Amniotic stem cell (primary cell): ENCODE measurements at regions not wholly inside any gene's neighbourhood (a gene's known extent, or its start where the extent isn't known, plus 50 kb on each side); places are given as distances from the start of the nearest gene placed in this dataset.
"Not testable (repeated sequence)": the region's sequence is repeated elsewhere in the genome, so short reads cannot be mapped to it uniquely, and the experiment has no call there.

Experiments used
- DNase-seq: peaks from one replicate; lab custom pipeline; 2025; lab: John Stamatoyannopoulos, UW

DNA sequence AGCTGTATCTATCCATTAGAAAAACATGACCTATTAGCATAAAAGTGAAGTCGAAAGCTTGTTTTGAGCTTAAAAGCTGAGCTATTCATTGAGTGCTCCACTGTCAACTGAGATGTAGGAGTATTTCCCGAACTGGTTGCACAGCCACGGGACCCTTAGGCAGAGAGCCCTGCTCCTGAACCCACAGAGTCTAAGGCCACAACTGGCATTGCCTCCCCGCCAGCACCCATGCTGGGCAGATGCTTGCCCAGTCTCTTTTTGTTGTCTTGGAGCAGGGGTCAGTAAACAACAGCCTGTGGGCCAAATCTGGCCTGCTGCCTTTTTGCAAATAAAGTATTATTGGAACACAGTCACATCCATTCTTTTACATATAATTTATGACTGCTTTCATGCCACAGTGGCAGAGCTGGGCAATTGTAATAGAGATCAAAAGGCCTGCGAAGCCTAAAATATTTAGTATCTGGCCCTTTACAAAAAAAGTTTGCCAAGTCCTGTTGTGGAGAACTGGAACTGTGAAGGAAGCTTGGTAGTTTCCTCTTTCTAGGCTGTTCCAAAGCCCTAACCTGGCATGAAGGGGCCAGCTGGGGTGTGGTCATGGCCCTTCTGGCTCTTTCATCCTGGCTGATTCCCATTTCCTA is 58.4 kb upstream of the WAPL start:
- DNase-seq: no peak

DNA sequence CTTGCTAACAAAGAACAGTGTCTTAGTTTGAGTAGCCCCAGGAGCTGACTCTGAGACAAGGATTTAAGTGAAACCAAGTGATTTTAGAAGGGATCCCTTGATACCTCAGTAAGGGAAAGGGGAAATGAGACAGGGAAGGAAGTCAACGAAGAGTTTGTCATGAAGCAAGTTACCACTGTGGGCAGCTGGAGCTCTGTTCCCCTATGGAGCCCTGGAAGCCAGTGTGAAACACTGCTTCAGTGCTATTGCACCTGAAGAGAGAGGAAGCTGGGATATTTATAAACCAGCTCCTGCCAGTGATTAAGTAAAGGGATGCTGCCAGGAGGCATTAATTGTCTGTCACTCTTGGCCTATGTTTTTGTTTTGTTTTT is 58.9 kb upstream of the WAPL start:
- DNase-seq: no peak

DNA sequence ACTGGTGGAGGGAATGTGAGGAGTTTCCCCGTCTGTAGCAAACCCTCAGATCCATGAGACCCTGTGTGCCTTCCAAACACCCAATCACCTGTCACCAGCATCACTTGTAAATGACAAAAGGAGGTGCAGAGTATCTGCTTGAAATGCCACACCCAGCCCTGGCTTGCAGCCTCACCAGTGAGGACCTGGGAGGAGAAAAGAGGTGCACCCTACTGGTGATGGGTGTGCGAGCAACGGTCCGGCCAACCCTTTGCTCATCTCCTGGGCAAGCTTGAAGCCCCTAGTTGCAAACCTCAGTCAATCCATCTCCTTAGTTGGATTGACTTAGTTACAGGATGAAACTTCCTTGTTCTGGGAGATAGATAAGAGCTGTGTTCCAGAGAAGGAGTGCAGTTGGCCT is 62.4 kb upstream of the WAPL start:
- no peak for DNase-seq

DNA sequence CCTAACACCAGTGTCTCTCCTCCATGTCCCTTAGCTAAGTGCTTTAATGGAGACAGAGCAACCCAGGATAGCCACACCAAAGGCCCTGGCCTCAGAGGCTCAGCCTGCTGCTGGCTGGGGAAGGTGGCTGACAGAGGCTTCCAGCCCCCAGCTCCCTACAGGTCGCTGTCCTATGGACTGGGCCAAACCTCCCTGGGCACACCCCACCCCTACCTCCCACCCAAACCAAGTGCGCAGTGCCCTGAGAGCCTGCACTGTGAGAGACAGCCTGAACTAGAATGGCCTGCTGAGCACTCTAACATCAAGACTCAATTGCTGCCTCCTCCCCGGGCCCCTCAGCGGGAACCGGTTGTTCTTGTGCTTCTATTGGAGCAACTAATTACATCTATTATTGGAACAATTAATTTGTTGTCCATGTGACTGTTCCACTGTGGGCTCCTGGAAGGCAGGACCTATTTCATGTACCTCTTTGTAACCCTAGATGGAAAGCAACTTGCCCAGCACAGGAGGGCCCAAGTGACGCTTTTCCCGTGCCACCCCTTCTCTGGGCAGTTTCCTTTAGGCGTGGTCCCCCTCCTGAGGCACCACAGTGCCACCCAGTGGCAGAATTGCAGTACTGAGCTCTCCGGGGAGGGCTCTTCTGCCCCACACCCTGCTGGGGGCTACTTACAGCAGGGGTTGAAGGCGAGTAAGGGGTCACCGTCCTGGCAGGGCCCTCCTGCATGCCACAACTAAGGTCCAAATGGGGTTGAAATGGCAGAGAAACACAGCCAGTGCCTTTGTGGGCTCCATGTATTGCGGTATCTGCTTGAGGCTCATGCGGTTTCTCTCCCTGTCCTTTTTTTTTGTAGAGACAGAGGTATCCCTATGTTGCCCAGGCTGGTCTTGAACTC is 63.7 kb upstream of the WAPL start:
- peak; percentile 34 for DNase-seq

DNA sequence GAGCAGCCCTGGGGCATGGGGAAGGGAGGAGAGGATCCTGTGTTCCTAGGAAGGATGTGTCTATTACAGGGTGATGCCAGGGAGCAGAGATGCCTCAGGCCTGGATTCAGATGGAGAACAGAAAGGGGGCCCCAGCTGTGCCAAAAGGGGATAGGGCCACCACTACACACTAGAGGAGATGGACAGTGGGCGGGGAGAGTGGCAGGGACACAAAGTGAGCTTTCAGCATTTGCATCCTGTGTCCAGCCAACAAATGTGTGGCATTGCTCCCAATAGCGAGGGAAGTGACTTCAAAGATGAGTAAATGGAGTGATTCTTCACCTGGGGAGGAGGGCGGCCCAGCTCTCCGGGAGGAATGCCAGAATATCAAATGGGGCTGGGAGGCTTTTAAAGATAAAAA is 64.9 kb upstream of the WAPL start:
- no peak for DNase-seq

DNA sequence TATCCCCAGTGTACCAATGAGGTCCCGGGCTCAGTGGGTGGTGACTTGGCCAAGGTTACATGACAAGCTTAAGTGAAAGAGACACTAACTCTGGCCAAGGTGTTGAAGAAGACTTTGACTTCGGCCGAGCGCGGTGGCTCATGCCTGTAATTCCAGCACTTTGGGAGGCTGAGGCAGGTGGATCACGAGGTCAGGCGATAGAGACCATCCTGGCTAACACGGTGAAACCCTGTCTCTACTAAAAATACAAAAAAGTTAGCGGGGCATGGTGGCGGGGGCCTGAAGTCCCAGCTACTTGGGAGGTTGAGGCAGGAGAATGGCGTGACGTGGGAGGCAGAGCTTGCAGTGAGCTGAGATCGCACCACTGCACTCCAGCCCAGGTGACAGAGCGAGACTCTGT is 65.6 kb upstream of the OPN4 start:
- not testable (repeated sequence) for DNase-seq

DNA sequence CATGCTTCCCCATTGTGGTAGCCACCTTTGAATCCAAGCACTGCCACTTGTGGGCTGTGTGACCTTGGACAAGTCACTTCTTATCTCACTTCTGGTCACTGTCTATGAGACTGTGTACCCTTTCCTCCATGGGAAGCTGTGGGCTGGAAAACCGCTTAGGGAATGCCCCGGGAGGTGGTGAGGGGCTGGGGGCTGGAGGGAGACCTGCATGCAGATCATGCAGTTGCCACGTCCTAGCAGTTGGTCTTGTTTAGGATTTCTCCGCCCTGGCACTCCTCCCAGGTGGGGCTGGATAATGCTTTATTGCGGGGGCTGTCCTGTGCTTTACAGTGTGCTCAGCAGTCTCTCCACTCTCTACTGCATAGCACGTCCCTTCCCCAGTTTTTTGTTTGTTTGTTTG is 62.9 kb upstream of the OPN4 start:
- no peak for DNase-seq

DNA sequence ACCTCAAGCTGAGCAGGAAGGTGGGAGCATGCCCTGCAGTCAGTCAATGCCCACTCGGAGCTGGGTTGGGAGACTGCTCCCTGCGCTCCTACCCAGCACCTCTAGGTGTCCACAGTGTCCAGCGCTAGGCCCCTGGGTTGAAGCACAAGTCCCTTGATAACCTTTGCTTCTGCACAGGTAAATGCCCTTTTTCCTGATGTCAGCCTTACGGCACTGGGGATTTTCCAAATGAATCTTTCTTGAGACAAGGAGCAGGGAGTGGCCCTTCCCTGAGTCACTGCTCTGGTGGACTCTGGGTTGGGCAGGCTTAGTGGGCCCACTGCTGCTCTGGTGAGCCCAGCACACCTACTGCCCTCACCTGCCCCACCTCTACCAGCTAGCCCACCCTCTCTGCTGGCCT is 61.9 kb upstream of the OPN4 start:
- DNase-seq: no peak

DNA sequence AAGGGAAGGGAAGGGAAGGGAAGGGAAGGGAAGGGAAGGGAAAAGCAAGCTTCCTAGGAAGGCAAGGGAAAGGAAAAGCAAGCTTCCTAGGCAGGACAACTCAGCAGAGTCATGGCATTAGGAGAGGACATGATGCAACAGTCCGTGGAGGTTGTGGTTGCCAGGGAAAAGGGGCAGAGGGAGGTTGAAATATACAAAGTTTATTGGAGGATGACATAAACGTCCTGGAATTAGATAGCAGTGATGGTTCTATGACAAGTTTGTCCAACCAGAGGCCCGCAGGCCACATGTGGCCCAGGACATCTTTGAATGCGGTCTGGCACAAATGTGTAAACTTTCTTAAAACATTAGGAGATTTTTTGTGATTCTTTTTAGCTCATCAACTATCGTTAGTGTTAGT is 59.8 kb upstream of the OPN4 start:
- no peak for DNase-seq

DNA sequence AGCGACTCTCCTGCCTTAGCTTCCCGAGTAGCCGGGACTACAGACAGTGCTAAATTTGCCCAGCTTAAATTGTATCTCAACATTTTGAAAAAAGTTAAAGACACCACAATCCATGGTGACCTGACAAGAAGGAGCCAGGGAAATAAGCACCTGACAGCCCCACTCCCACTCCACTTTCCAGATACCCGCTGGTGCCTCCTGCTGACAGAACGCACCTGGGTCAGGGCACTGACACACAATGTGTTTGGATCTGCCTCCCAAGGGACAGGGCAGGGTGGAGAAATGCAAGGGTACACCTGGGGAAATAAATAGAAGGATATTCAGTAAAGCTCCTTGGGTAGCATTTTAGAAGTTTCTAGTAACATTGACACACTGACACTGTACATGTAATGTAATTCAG is 58.9 kb upstream of the OPN4 start:
- DNase-seq: no peak

DNA sequence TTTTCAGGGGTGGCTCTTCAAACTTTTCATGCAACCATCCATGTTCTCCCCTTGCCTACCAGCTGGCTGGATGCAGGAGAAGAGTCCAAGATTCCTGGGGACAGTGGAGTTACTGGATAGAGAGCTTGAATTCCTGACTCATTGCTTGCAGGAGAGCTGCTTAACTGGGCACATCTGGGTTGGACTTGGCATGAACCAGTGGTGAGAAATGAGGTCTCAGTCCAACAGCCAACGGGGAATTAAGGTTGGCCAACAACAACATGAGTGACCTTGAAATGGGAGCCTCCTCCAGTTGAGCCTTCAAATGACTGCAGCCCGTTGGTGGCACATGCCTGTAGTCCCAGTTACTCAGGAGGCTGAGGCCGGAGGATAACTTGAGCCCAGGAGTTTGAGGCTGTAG is 58.1 kb upstream of the OPN4 start:
- no peak for DNase-seq

DNA sequence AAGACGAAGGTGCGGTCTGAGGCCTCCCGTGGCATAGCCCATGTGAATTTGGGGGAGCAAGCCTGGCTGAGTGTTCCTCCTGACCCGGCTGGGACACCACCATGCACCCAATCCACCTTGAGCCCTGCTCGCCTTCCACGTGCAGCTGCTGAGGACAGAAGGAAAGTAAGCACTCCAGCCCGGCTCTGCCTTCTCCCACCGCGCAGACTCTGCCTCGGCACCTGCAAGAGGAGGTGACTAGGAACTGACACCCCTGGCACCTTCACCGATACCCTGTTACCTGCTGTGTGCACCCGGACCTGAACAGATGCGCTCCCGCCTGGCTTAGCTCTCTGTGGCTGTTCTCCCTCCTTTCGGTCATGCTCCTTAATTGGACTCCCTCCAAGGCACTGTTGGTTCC is 57.0 kb upstream of the OPN4 start:
- no peak for DNase-seq

DNA sequence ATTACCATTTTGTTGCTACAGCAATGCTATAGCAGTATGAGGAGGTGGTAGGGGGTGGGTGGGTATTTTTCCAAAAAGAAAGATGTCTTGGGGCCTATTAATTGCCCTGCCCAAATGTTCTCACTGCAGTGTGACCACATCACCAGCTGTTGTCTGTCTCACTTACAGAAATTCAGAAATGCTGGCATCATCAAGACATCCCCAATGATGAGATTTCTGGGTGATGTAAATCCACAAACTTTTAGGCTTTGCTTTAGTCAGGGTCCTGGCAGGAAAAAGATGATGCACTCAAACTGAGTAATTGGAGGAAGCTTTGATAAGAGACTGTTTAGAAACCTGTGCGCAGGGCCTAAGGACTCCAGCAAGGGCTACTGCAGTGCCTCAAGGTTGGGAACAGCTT is 56.2 kb upstream of the OPN4 start:
- DNase-seq: no peak

DNA sequence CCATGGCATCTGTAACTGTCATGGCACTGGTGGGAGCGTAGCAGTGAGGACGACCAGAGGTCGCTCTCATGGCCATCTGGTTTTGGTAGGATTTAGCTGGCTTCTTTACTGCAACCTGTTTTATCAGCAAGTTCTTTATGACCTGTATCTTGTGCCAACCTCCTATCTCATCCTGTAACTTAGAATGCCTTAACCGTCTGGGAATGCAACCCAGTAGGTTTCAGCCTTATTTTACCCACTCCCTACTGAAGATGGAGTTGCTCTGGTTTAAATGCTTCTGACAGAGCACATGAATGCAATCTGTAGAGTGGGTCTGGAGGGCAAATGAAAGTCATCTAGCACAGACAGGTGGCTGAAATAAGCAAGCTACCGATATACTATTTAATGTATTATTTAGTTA is 55.3 kb upstream of the OPN4 start:
- no peak for DNase-seq

DNA sequence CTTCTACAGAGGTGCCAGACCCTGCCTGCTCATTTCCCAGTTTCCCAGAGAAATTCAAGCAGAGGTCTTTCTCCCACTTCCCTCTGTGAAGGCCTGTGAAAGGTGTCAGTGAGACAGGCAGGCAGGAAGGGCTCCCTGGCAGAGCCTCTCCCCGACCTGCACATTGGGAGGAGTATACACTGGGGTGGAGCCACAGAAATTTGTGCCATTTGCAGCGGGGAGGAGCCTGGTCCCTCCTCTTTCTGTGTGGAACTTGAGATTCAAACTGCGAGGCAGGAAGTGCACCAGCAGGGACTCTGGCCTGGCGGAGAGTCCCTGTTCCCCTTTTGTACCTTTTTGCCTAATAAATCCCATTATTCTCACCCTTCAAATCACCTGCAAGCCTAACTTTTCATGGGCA is 54.6 kb upstream of the OPN4 start:
- DNase-seq: no peak

DNA sequence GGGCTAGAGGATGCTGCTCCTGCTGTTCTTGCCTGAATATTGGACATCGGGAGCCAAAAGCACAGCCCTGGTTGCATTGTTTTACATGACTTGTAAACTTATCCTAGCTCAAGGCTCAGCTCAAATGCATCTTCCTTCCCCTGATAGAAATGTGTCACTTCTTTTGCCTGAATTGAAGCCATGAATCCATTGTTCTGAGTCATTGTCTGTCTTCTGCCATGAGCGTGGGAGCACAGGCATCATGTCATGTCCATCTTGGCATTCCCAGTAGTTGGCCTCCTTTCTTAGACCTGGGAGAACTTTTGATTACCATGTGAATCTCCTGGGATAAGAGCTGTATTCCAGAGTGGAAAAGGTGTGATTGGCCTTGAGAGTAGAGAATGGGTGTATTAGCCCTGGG is 54.1 kb upstream of the OPN4 start:
- DNase-seq: no peak

DNA sequence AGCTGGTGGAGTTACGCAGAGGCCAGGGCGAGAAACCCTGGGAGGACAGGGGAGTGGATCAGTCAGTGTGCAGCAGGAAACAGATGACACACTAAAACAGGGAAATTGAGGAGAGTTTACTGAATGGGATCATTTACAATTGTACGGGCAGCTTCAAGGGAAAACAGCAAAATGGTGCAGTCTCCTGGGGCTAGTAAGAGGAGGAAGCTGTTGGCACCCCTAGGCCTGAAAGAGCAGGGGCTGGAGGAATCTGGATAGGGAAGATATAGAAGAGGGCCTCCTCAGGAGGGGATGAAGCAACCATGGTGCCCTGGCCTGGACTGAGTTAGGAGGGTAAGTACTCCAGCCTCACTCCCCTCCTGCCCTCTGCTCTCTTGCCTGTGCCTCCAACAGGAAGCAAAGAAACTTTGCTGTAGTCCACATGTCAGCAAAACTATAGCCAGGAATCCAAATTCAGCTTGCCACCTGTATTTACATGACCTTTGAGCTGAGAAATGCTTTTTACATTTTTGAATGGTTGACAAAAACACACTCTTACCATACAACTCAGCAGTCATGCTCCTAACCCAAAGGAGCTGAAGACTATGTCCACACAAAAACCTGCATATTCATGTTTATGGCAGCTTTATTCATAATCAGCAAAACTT is 52.3 kb upstream of the OPN4 start:
- DNase-seq: no peak

DNA sequence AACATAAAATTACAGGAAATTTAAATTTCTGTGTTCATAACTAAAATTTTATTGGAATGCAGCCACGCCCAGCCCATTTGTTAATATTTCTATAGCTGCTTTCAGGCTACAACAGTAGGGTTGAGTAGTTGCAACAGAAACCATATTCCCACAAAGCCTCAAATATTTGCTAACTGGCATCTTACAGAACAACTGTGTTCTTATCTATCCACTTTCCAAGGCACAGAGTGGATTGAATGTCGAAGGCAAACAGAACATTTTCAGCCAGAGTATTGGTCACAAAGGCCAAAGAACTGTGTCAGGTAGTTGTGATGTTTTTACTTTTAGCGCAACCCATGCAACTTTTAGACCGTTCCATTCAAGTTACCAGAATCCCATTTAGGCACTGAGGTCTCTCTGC is 51.1 kb upstream of the OPN4 start:
- no peak for DNase-seq
